ENCODE measurements at regions not wholly inside any gene's neighbourhood (a gene's known extent, or its start where the extent isn't known, plus 50 kb on each side); places are given as distances from the start of the nearest gene placed in this dataset.

DNA sequence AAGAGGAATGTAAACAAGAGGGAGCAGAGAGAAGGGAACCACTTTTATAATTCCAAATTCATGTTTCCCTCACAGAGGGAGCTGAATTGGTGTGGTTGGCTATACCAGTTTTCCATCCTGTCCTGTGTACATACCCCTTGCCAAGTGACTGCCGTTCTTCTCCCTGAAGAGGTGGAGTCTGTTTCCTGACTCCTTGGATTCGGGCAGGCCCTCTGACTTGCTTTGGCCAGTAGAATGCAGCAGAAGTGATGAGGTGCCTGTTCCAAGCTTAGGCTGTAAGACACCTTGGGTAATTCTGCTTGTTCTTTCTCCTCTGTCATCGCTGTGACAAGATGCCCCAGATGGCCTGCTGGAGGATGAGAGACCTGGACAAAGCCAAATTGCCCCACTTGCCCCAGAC lies 124.7 kb downstream of the UCHL1 start:
- H3K4me3 ChIP-seq (replicated peaks; ENCODE audit: low read depth, low read length): no peak overlapping the region
- TF ChIP-seq, protein P1, sequence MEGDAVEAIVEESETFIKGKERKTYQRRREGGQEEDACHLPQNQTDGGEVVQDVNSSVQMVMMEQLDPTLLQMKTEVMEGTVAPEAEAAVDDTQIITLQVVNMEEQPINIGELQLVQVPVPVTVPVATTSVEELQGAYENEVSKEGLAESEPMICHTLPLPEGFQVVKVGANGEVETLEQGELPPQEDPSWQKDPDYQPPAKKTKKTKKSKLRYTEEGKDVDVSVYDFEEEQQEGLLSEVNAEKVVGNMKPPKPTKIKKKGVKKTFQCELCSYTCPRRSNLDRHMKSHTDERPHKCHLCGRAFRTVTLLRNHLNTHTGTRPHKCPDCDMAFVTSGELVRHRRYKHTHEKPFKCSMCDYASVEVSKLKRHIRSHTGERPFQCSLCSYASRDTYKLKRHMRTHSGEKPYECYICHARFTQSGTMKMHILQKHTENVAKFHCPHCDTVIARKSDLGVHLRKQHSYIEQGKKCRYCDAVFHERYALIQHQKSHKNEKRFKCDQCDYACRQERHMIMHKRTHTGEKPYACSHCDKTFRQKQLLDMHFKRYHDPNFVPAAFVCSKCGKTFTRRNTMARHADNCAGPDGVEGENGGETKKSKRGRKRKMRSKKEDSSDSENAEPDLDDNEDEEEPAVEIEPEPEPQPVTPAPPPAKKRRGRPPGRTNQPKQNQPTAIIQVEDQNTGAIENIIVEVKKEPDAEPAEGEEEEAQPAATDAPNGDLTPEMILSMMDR (IDR thresholded peaks at IDR 0.05; ENCODE audit: insufficient read depth, low read length, poor library complexity, severe bottlenecking): no peak
- H3K36me3 ChIP-seq (ENCODE audit: control insufficient read depth, insufficient read depth, low read length): no peaks in the 10 kb centered on the region
- no peak for DNase-seq (ENCODE audit: extremely low read depth, insufficient read length)
- H3K27me3 ChIP-seq (replicated peaks; ENCODE audit: control insufficient read depth, insufficient read depth, low read length): no peaks in the 10 kb centered on the region

GRCh38 chr4:41384992-41385391 lies 128.3 kb downstream of the UCHL1 start:
- TF ChIP-seq, protein P1 (IDR thresholded peaks at IDR 0.05; ENCODE audit: insufficient read depth, low read length, poor library complexity, severe bottlenecking): no peak
- H3K4me3 ChIP-seq (replicated peaks; ENCODE audit: low read depth, low read length): no peak overlapping the region
- no peak for DNase-seq (ENCODE audit: extremely low read depth, insufficient read length)
- no peaks in the 10 kb centered on the region for H3K27me3 ChIP-seq (replicated peaks; ENCODE audit: control insufficient read depth, insufficient read depth, low read length)
- H3K36me3 ChIP-seq (ENCODE audit: control insufficient read depth, insufficient read depth, low read length): no peaks in the 10 kb centered on the region

GRCh38 chr4:41385481-41385880 lies 128.8 kb downstream of the UCHL1 start:
- Histone ChIP-seq H3K4me3 (replicated peaks; ENCODE audit: low read depth, low read length) (no peak overlapping the region), H3K27me3 (replicated peaks; ENCODE audit: control insufficient read depth, insufficient read depth, low read length) (no peaks in the 10 kb centered on the region), H3K36me3 (ENCODE audit: control insufficient read depth, insufficient read depth, low read length) (no peaks in the 10 kb centered on the region)
- DNase-seq (ENCODE audit: extremely low read depth, insufficient read length): no peak
- TF ChIP-seq, protein P1 (IDR thresholded peaks at IDR 0.05; ENCODE audit: insufficient read depth, low read length, poor library complexity, severe bottlenecking): no peak

DNA sequence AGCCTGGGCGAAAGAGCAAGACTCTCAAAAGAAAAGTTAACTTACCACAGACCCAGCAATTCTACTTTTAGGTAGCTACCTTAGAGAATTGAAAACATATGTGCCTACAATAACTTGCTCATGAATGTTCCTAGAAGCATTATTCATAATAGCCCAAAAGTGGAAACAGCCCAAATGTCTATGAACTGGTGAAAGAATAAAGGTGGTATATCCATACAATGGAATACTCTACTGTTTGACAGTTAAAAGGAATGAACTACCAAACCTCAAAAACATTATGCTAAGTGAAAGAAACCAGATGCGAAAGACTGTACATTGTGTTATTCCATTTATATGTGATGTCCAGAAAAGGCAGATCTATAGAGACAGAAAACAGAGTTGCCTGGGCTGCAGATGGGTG lies 131.4 kb downstream of the UCHL1 start:
- no peak overlapping the region for H3K4me3 ChIP-seq (replicated peaks; ENCODE audit: low read depth, low read length)
- TF ChIP-seq, protein P1 (IDR thresholded peaks at IDR 0.05; ENCODE audit: insufficient read depth, low read length, poor library complexity, severe bottlenecking): no peak

GRCh38 chr4:41389356-41389755 lies 132.6 kb downstream of the UCHL1 start:
- DNase-seq (ENCODE audit: extremely low read depth, insufficient read length): no peak
- TF ChIP-seq, protein P1 (IDR thresholded peaks at IDR 0.05; ENCODE audit: insufficient read depth, low read length, poor library complexity, severe bottlenecking): no peak

More for the DNA sequence above, 131.4 kb downstream of the UCHL1 start:
- Histone ChIP-seq H3K36me3 (ENCODE audit: control insufficient read depth, insufficient read depth, low read length) (no peaks in the 10 kb centered on the region), H3K27me3 (replicated peaks; ENCODE audit: control insufficient read depth, insufficient read depth, low read length) (no peaks in the 10 kb centered on the region)
- no peak for DNase-seq (ENCODE audit: extremely low read depth, insufficient read length)

DNA sequence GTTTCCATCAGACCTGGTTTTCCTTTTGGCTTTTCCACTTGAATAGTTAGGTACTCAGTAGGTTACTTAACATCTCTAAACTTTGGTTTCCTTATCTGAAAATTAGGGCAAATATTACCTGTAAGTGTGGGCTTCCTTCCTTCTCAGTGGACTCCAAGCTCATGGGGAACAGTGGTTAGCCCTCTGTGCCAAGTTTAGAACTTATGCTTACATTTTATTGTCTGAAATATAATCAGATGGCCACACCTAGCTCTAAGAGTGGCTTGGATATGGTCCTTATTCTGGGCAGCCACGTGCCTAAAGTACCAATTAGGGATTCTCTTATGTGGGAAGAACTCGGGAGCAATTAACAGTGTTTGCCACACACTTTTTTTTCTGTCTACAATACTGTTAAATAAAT lies 133.9 kb downstream of the UCHL1 start:
- Histone ChIP-seq H3K27me3 (replicated peaks; ENCODE audit: control insufficient read depth, insufficient read depth, low read length) (no peaks in the 10 kb centered on the region), H3K36me3 (ENCODE audit: control insufficient read depth, insufficient read depth, low read length) (no peaks in the 10 kb centered on the region), H3K4me3 (replicated peaks; ENCODE audit: low read depth, low read length) (no peak overlapping the region)
- TF ChIP-seq, protein P1 (IDR thresholded peaks at IDR 0.05; ENCODE audit: insufficient read depth, low read length, poor library complexity, severe bottlenecking): no peak
- no peak for DNase-seq (ENCODE audit: extremely low read depth, insufficient read length)

More at GRCh38 chr4:41389356-41389755, 132.6 kb downstream of the UCHL1 start:
- no peaks in the 10 kb centered on the region for H3K27me3 ChIP-seq (replicated peaks; ENCODE audit: control insufficient read depth, insufficient read depth, low read length)
- no peaks in the 10 kb centered on the region for H3K36me3 ChIP-seq (ENCODE audit: control insufficient read depth, insufficient read depth, low read length)
- H3K4me3 ChIP-seq (replicated peaks; ENCODE audit: low read depth, low read length): no peak overlapping the region

Data from GM06990 (cell line).